GM23338 (cell line): ENCODE measurements at regions not wholly inside any gene's neighbourhood (a gene's known extent, or its start where the extent isn't known, plus 50 kb on each side); places are given as distances from the start of the nearest gene placed in this dataset.

Source experiments
- ATAC-seq: fragments of 200-7000 bp; cut with Tn5 transposase; 3 replicates; pipeline ENCODE4 v1.9.1; 2020
- DNase-seq: peaks from one replicate; pipeline ENCODE4 v3.0.0-alpha.2; 2015; ENCODE audit warnings: low spot score
- H2AFZ ChIP-seq: fragments of 200-600 bp; sonication (generic); 2 replicates; pipeline ENCODE4 v1.8.0; 2016; ENCODE audit warnings: antibody characterized with exemption, mild to moderate bottlenecking, moderate library complexity
- H3F3A ChIP-seq: fragments of 200-600 bp; sonication (generic); replicated peaks from 2 replicates; pipeline ENCODE4 v1.8.0; 2017; ENCODE audit warnings: antibody characterized with exemption, mixed run types, low read depth
- H3K27ac ChIP-seq: fragments of 200-600 bp; sonication (generic); 2 replicates; pipeline ENCODE4 v1.6.1; 2016; ENCODE audit warnings: low read depth
- H3K27me3 ChIP-seq: fragments of 200-600 bp; sonication (generic); 2 replicates; pipeline ENCODE4 v1.8.0; 2016; ENCODE audit warnings: mild to moderate bottlenecking, mixed run types, moderate library complexity; ENCODE audit not compliant: insufficient read depth
- H3K36me3 ChIP-seq: fragments of 200-600 bp; sonication (generic); 2 replicates; pipeline ENCODE4 v1.8.0; 2016; ENCODE audit warnings: mild to moderate bottlenecking; ENCODE audit not compliant: insufficient read depth
- H3K4me1 ChIP-seq: fragments of 200-600 bp; sonication (generic); 2 replicates; pipeline ENCODE4 v1.8.0; 2016; ENCODE audit warnings: mild to moderate bottlenecking, moderate library complexity; ENCODE audit not compliant: insufficient read depth
- H3K4me2 ChIP-seq: fragments of 200-600 bp; sonication (generic); 2 replicates; pipeline ENCODE4 v1.7.1; 2017; ENCODE audit warnings: mixed run types
- H3K4me3 ChIP-seq: fragments of 200-600 bp; sonication (generic); 2 replicates; pipeline ENCODE4 v1.6.1; 2016; ENCODE audit warnings: mixed run types
- H3K79me2 ChIP-seq: fragments of 200-600 bp; sonication (generic); replicated peaks from 2 replicates; pipeline ENCODE4 v1.8.0; 2017; ENCODE audit warnings: mild to moderate bottlenecking; ENCODE audit not compliant: insufficient read depth
- H3K9me2 ChIP-seq: fragments of 200-600 bp; sonication (generic); 2 replicates; pipeline ENCODE4 v1.8.0; 2017; ENCODE audit not compliant: insufficient read depth
- H4K20me1 ChIP-seq: fragments of 200-600 bp; sonication (generic); replicated peaks from 2 replicates; pipeline ENCODE4 v1.8.0; 2017; ENCODE audit warnings: mild to moderate bottlenecking; ENCODE audit not compliant: insufficient read depth
- H3K27ac Mint-ChIP-seq: 2 replicates; pipeline ENCODE4 v1.8.0; 2020; ENCODE audit warnings: inconsistent platforms, mild to moderate bottlenecking, moderate library complexity, mixed read lengths
- H3K27me3 Mint-ChIP-seq: 3 replicates; pipeline ENCODE4 v1.8.0; 2022; ENCODE audit warnings: low read depth, mild to moderate bottlenecking, moderate library complexity, mixed read lengths, inconsistent platforms; ENCODE audit not compliant: insufficient read depth, poor library complexity
- H3K36me3 Mint-ChIP-seq: 3 replicates; pipeline ENCODE4 v1.8.0; 2021; ENCODE audit warnings: low read depth, mild to moderate bottlenecking, inconsistent platforms, moderate library complexity, mixed read lengths
- H3K4me1 Mint-ChIP-seq: 3 replicates; pipeline ENCODE4 v1.8.0; 2020; ENCODE audit warnings: mild to moderate bottlenecking, inconsistent platforms, mixed read lengths
- H3K4me3 Mint-ChIP-seq: 3 replicates; pipeline ENCODE4 v1.8.0; 2021; ENCODE audit warnings: moderate library complexity, mild to moderate bottlenecking, inconsistent platforms, mixed read lengths
- H3K9me3 Mint-ChIP-seq: 3 replicates; pipeline ENCODE4 v1.8.0; 2020; ENCODE audit warnings: moderate library complexity, mild to moderate bottlenecking, inconsistent platforms, mixed read lengths
- CREB1 ChIP-seq: fragments of 250-450 bp; sonication (Bioruptor Pico); IDR thresholded peaks from 2 replicates; pipeline ENCODE4 v1.5.0; 2020; ENCODE audit warnings: low read depth, mild to moderate bottlenecking, moderate library complexity
- CTCF ChIP-seq, 2 experiments: fragments of 200-600 bp in 1 of 2; sonication (generic) in 1 of 2; conservative IDR thresholded peaks; 2 replicates each; pipeline versions ENCODE4 v1.5.1 to v1.6.1; 2016 to 2017; ENCODE audit warnings: antibody characterized with exemption in 2 of 2, low read depth in 2 of 2, mild to moderate bottlenecking in 2 of 2, moderate library complexity in 1 of 2
- EZH2 ChIP-seq: fragments of 200-600 bp; sonication (generic); IDR thresholded peaks from one replicate; pipeline ENCODE4 v1.8.0; 2017; ENCODE audit warnings: antibody characterized with exemption, mild to moderate bottlenecking, low read depth; ENCODE audit not compliant: unreplicated experiment
- JUNB ChIP-seq: IDR thresholded peaks from one replicate; pipeline ENCODE4 v1.6.1; 2016; ENCODE audit warnings: antibody characterized with exemption; ENCODE audit not compliant: unreplicated experiment
- NANOG ChIP-seq: IDR thresholded peaks from 2 replicates; pipeline ENCODE4 v1.6.1; 2016; ENCODE audit warnings: antibody characterized with exemption, borderline replicate concordance
- POLR2AphosphoS5 ChIP-seq: IDR thresholded peaks from 2 replicates; pipeline ENCODE4 v1.6.1; 2016; ENCODE audit warnings: antibody characterized with exemption, low read depth
- REST ChIP-seq: IDR thresholded peaks from one replicate; pipeline ENCODE4 v1.6.1; 2018; ENCODE audit warnings: antibody characterized with exemption; ENCODE audit not compliant: unreplicated experiment
- STAT1 ChIP-seq: IDR thresholded peaks from one replicate; pipeline ENCODE4 v1.6.1; 2016; ENCODE audit warnings: antibody characterized with exemption; ENCODE audit not compliant: unreplicated experiment
- ZNF114 ChIP-seq: fragments of 250-450 bp; sonication (Bioruptor Pico); IDR thresholded peaks from 2 replicates; pipeline ENCODE4 v1.5.0; 2020; ENCODE audit warnings: mild to moderate bottlenecking, moderate library complexity
- ZNF331 ChIP-seq: fragments of 250-450 bp; sonication (Bioruptor Pico); IDR thresholded peaks from 2 replicates; pipeline ENCODE4 v1.5.0; 2020; ENCODE audit warnings: low read depth, mild to moderate bottlenecking, moderate library complexity
- TF ChIP-seq, protein P1 (sequence below): fragments of 250-450 bp; sonication (Bioruptor Pico); IDR thresholded peaks from 2 replicates; pipeline ENCODE4 v1.5.0; 2020; ENCODE audit warnings: mild to moderate bottlenecking, moderate library complexity

GRCh38 chr5:168106008-168106761 lies 185.3 kb upstream of the WWC1 start (continued):
- TF ChIP-seq CTCF (conservative IDR thresholded peaks at IDR 0.05; ENCODE audit: low read depth in 2 of 2) (no peak), NANOG (no peak), REST (no peak), CREB1 (CRISPR knock-in tag) (no peak), STAT1 (no peak), ZNF114 (CRISPR knock-in tag) (no peak)

DNA sequence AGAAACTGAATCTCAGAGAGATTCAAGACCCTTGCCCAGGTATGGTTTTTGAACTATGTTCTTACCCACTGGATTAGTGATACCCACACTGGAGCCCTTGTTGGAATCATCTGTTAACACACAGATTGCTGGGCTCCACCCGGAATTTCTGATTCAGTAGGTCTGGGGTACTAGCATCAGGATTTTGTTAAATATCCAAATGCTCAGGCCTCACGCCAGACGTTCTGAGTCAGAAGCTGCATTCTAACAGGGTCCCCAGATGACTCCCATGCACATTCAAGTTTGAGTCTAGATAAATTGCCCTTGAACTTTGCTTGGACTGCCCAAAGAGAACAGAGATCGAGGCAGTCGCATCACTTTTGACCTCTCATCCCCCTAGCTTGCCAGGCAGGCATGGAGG lies 182.0 kb upstream of the WWC1 start:
- Histone ChIP-seq H3K27ac (no peak overlapping the region), H3K27me3 (no peaks in the 10 kb centered on the region), H3K79me2 (no peaks in the 10 kb centered on the region), H3K36me3 (no peaks in the 10 kb centered on the region), H3K4me1 (peaks cover 30% of the 10 kb centered on the region), H4K20me1 (no peaks in the 10 kb centered on the region), H3F3A (no peaks in the 10 kb centered on the region), H3K4me3 (no peak overlapping the region), H3K9me2 (no peaks in the 10 kb centered on the region), H2AFZ (peak overlapping the region; percentile 26; the same call in 1 of the 2 replicates), H3K4me2 (no peak overlapping the region)
- H3K9me3 Mint-ChIP-seq, result peaks cover 2% of the 10 kb centered on the region; the same call in 1 of the 3 replicates
- H3K36me3 Mint-ChIP-seq, result no peaks in the 10 kb centered on the region
- peaks cover 7% of the 10 kb centered on the region for H3K27me3 Mint-ChIP-seq
- no peak overlapping the region for H3K4me3 Mint-ChIP-seq
- no peak for ATAC-seq
- DNase-seq, result no peak
- H3K27ac Mint-ChIP-seq, result no peak overlapping the region
- peaks cover 44% of the 10 kb centered on the region for H3K4me1 Mint-ChIP-seq
- TF ChIP-seq POLR2AphosphoS5 (no peak), JUNB (no peak), ZNF331 (CRISPR knock-in tag) (no peak), EZH2 (no peak), NANOG (no peak), CTCF (conservative IDR thresholded peaks at IDR 0.05; ENCODE audit: low read depth in 2 of 2) (no peak), ZNF114 (CRISPR knock-in tag) (no peak)
- TF ChIP-seq, protein P1, sequence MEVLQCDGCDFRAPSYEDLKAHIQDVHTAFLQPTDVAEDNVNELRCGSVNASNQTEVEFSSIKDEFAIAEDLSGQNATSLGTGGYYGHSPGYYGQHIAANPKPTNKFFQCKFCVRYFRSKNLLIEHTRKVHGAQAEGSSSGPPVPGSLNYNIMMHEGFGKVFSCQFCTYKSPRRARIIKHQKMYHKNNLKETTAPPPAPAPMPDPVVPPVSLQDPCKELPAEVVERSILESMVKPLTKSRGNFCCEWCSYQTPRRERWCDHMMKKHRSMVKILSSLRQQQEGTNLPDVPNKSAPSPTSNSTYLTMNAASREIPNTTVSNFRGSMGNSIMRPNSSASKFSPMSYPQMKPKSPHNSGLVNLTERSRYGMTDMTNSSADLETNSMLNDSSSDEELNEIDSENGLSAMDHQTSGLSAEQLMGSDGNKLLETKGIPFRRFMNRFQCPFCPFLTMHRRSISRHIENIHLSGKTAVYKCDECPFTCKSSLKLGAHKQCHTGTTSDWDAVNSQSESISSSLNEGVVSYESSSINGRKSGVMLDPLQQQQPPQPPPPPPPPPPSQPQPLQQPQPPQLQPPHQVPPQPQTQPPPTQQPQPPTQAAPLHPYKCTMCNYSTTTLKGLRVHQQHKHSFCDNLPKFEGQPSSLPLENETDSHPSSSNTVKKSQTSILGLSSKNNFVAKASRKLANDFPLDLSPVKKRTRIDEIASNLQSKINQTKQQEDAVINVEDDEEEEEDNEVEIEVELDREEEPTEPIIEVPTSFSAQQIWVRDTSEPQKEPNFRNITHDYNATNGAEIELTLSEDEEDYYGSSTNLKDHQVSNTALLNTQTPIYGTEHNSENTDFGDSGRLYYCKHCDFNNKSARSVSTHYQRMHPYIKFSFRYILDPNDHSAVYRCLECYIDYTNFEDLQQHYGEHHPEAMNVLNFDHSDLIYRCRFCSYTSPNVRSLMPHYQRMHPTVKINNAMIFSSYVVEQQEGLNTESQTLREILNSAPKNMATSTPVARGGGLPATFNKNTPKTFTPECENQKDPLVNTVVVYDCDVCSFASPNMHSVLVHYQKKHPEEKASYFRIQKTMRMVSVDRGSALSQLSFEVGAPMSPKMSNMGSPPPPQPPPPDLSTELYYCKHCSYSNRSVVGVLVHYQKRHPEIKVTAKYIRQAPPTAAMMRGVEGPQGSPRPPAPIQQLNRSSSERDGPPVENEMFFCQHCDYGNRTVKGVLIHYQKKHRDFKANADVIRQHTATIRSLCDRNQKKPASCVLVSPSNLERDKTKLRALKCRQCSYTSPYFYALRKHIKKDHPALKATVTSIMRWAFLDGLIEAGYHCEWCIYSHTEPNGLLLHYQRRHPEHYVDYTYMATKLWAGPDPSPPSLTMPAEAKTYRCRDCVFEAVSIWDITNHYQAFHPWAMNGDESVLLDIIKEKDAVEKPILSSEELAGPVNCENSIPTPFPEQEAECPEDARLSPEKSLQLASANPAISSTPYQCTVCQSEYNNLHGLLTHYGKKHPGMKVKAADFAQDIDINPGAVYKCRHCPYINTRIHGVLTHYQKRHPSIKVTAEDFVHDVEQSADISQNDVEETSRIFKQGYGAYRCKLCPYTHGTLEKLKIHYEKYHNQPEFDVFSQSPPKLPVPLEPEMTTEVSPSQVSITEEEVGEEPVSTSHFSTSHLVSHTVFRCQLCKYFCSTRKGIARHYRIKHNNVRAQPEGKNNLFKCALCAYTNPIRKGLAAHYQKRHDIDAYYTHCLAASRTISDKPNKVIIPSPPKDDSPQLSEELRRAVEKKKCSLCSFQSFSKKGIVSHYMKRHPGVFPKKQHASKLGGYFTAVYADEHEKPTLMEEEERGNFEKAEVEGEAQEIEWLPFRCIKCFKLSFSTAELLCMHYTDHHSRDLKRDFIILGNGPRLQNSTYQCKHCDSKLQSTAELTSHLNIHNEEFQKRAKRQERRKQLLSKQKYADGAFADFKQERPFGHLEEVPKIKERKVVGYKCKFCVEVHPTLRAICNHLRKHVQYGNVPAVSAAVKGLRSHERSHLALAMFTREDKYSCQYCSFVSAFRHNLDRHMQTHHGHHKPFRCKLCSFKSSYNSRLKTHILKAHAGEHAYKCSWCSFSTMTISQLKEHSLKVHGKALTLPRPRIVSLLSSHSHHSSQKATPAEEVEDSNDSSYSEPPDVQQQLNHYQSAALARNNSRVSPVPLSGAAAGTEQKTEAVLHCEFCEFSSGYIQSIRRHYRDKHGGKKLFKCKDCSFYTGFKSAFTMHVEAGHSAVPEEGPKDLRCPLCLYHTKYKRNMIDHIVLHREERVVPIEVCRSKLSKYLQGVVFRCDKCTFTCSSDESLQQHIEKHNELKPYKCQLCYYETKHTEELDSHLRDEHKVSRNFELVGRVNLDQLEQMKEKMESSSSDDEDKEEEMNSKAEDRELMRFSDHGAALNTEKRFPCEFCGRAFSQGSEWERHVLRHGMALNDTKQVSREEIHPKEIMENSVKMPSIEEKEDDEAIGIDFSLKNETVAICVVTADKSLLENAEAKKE (CRISPR knock-in tag), result no peak
